NCI-H2107 (cell line): ENCODE measurements at regions not wholly inside any gene's neighbourhood (a gene's known extent, or its start where the extent isn't known, plus 50 kb on each side); places are given as distances from the start of the nearest gene placed in this dataset.

Source experiments
- DNase-seq: peaks from one replicate; lab custom pipeline; 2025; lab: John Stamatoyannopoulos, UW

- no peak for DNase-seq
These were observed 69.7 kb upstream of the PGRMC2 start for GRCh38 chr4:128357286-128357685.

- DNase-seq = no peak
These were observed 67.7 kb upstream of the PGRMC2 start for GRCh38 chr4:128355305-128355704.

GRCh38 chr4:128354205-128354821 lies 66.7 kb upstream of the PGRMC2 start:
- DNase-seq = no peak

GRCh38 chr4:128353791-128354190 lies 66.2 kb upstream of the PGRMC2 start:
- DNase-seq = no peak

- DNase-seq = no peak
These were observed 63.9 kb upstream of the PGRMC2 start for GRCh38 chr4:128351502-128351901.

- no peak for DNase-seq
These were observed 62.9 kb upstream of the PGRMC2 start for GRCh38 chr4:128350449-128351045.

GRCh38 chr4:128349921-128350320 lies 62.3 kb upstream of the PGRMC2 start:
- DNase-seq = no peak

GRCh38 chr4:128347930-128348660 lies 60.5 kb upstream of the PGRMC2 start:
- no peak for DNase-seq

GRCh38 chr4:128347175-128347868 lies 59.7 kb upstream of the PGRMC2 start:
- no peak for DNase-seq

GRCh38 chr4:128346054-128346716 lies 58.6 kb upstream of the PGRMC2 start:
- DNase-seq = no peak

- DNase-seq = no peak
These were observed 58.0 kb upstream of the PGRMC2 start for GRCh38 chr4:128345650-128346049.

- no peak for DNase-seq
These were observed 55.1 kb upstream of the PGRMC2 start for GRCh38 chr4:128342762-128343161.

GRCh38 chr4:128341634-128342033 lies 54.0 kb upstream of the PGRMC2 start:
- DNase-seq = no peak

- no peak for DNase-seq
These were observed 51.2 kb upstream of the PGRMC2 start for GRCh38 chr4:128338634-128339355.

- DNase-seq = no peak
These were observed 50.2 kb upstream of the PGRMC2 start for GRCh38 chr4:128337863-128338262.
